ENCODE measurements at regions not wholly inside any gene's neighbourhood (a gene's known extent, or its start where the extent isn't known, plus 50 kb on each side); places are given as distances from the start of the nearest gene placed in this dataset.
A peak's percentile ranks its signal among the peaks of the same experiment; 100 is the strongest.

- no peak for DNase-seq
- intact Hi-C loops (cut with micrococcal nuclease): loop anchor here (5.0 to 10.0 kb wide), 5 partner anchors 338 to 781 kb away; no protein-coding TSS in a partner anchor
- no peak overlapping the region for H3K27ac Mint-ChIP-seq
- WGBS (ENCODE audit: insufficient coverage): 10% methylated on average over 5 of the region's 9 CpGs
- Histone ChIP-seq H3K27ac (ENCODE audit: low read depth in 1 of 2, low read length in 2 of 2) (no peak overlapping the region), H3K79me2 (ENCODE audit: insufficient read depth, low read length) (no peaks in the 10 kb centered on the region), H3K9me3 (replicated peaks in 1 of 2; ENCODE audit: control insufficient read depth in 1 of 2, insufficient read depth in 1 of 2, low read length in 2 of 2) (no peaks in the 10 kb centered on the region), H2AFZ (ENCODE audit: insufficient read depth, low read depth, low read length, poor library complexity, severe bottlenecking) (no peak overlapping the region), H3K4me1 (ENCODE audit: control insufficient read depth in 1 of 2, insufficient read depth in 2 of 2, low read length in 2 of 2) (peaks cover 3 to 4% of the 10 kb centered on the region in 2 donors), H3K4me3 (replicated peaks in 1 of 3; ENCODE audit: low read depth in 2 of 3, low read length in 3 of 3) (no peak overlapping the region), H4K20me1 (ENCODE audit: insufficient read depth, low read length) (no peaks in the 10 kb centered on the region), H3K27me3 (ENCODE audit: control insufficient read depth in 2 of 2, insufficient read depth in 2 of 2, low read length in 2 of 2) (no peaks in the 10 kb centered on the region), H3K9ac (ENCODE audit: insufficient read depth, low read length, poor library complexity, severe bottlenecking) (no peak overlapping the region), H3K4me2 (replicated peaks; ENCODE audit: extremely low read depth, low read length, poor library complexity, severe bottlenecking) (no peak overlapping the region), H3K36me3 (replicated peaks in 1 of 2; ENCODE audit: control insufficient read depth in 1 of 2, insufficient read depth in 2 of 2, low read length in 2 of 2) (no peaks in the 10 kb centered on the region)
- H3K27me3 Mint-ChIP-seq (ENCODE audit: low read depth in 3 of 3): peaks cover 0 to 2% (median 2%) of the 10 kb centered on the region in 3 donors
- H3K9me3 Mint-ChIP-seq: no peaks in the 10 kb centered on the region
- H3K36me3 Mint-ChIP-seq: no peaks in the 10 kb centered on the region
- TF ChIP-seq CTCF (IDR thresholded peaks at IDR 0.05): peak; percentile 17
- peaks cover 19% of the 10 kb centered on the region for H3K4me1 Mint-ChIP-seq
- H3K4me3 Mint-ChIP-seq: no peak overlapping the region
These were observed 56.5 kb upstream of the CREB1 start for GRCh38 chr2:207473049-207473930.

GRCh38 chr2:207473931-207474235 is 55.9 kb upstream of the CREB1 start:
- Histone ChIP-seq H2AFZ (ENCODE audit: insufficient read depth, low read depth, low read length, poor library complexity, severe bottlenecking) (no peak overlapping the region), H3K79me2 (ENCODE audit: insufficient read depth, low read length) (no peaks in the 10 kb centered on the region), H3K4me1 (ENCODE audit: control insufficient read depth in 1 of 2, insufficient read depth in 2 of 2, low read length in 2 of 2) (peaks cover 9 to 10% of the 10 kb centered on the region in 2 donors), H3K9me3 (replicated peaks in 1 of 2; ENCODE audit: control insufficient read depth in 1 of 2, insufficient read depth in 1 of 2, low read length in 2 of 2) (no peaks in the 10 kb centered on the region), H3K27me3 (ENCODE audit: control insufficient read depth in 2 of 2, insufficient read depth in 2 of 2, low read length in 2 of 2) (no peaks in the 10 kb centered on the region), H3K4me2 (replicated peaks; ENCODE audit: extremely low read depth, low read length, poor library complexity, severe bottlenecking) (no peak overlapping the region), H3K27ac (ENCODE audit: low read depth in 1 of 2, low read length in 2 of 2) (no peak overlapping the region), H3K9ac (ENCODE audit: insufficient read depth, low read length, poor library complexity, severe bottlenecking) (no peak overlapping the region), H3K36me3 (replicated peaks in 1 of 2; ENCODE audit: control insufficient read depth in 1 of 2, insufficient read depth in 2 of 2, low read length in 2 of 2) (no peaks in the 10 kb centered on the region), H4K20me1 (ENCODE audit: insufficient read depth, low read length) (no peaks in the 10 kb centered on the region), H3K4me3 (replicated peaks in 1 of 3; ENCODE audit: low read depth in 2 of 3, low read length in 3 of 3) (no peak overlapping the region)
- H3K27ac Mint-ChIP-seq: no peak overlapping the region
- no peaks in the 10 kb centered on the region for H3K36me3 Mint-ChIP-seq
- H3K4me3 Mint-ChIP-seq: no peak overlapping the region
- H3K9me3 Mint-ChIP-seq: no peaks in the 10 kb centered on the region
- H3K27me3 Mint-ChIP-seq (ENCODE audit: low read depth in 3 of 3): peaks cover 0 to 2% (median 2%) of the 10 kb centered on the region in 3 donors
- intact Hi-C loops (cut with micrococcal nuclease): loop anchor here (2.0 to 10.0 kb wide), 6 partner anchors 339 to 782 kb away; no protein-coding TSS in a partner anchor
- no peak for DNase-seq
- TF ChIP-seq CTCF (IDR thresholded peaks at IDR 0.05): no peak
- H3K4me1 Mint-ChIP-seq: peaks cover 24% of the 10 kb centered on the region
- WGBS (ENCODE audit: insufficient coverage): 60% methylated on average over 1 of the region's 5 CpGs
